SK-N-SH (cell line): ENCODE measurements at regions not wholly inside any gene's neighbourhood (a gene's known extent, or its start where the extent isn't known, plus 50 kb on each side); places are given as distances from the start of the nearest gene placed in this dataset.

Source experiments
- EZH2phosphoT487 ChIP-seq: fragments of 200-600 bp; sonication (generic); IDR thresholded peaks from 2 replicates; pipeline ENCODE4 v1.6.1; 2017; ENCODE audit warnings: low read depth, mixed run types, mild to moderate bottlenecking, antibody characterized with exemption, moderate library complexity, borderline replicate concordance
- FOXJ3 ChIP-seq: sonication (generic); formaldehyde crosslinking; IDR thresholded peaks from 2 replicates; pipeline ENCODE4 v1.5.1; 2020; ENCODE audit warnings: mild to moderate bottlenecking, missing genetic modification reagents
- FOXM1 ChIP-seq: IDR thresholded peaks from 2 replicates; pipeline ENCODE4 v1.4.0; 2012; ENCODE audit warnings: low read depth, mild to moderate bottlenecking
- NRF1 ChIP-seq: IDR thresholded peaks from 2 replicates; pipeline ENCODE4 v1.6.1; 2012; ENCODE audit warnings: low read depth, mild to moderate bottlenecking, low read length
- POLR2AphosphoS5 ChIP-seq: IDR thresholded peaks from 2 replicates; pipeline ENCODE4 v1.6.1; 2012; ENCODE audit warnings: low read depth, low read length
- RAD21 ChIP-seq: IDR thresholded peaks from 2 replicates; pipeline ENCODE4 v1.6.1; 2012; ENCODE audit warnings: mild to moderate bottlenecking, low read length
- RFX5 ChIP-seq: IDR thresholded peaks from 2 replicates; pipeline ENCODE4 v1.6.1; 2012; ENCODE audit warnings: mild to moderate bottlenecking, improper control_type of control experiment, low read length
- TAF1 ChIP-seq: IDR thresholded peaks from 2 replicates; pipeline ENCODE4 v1.6.1; 2012; ENCODE audit warnings: low read depth, mild to moderate bottlenecking, low read length, moderate library complexity, borderline replicate concordance
- TCF12 ChIP-seq: IDR thresholded peaks from 2 replicates; pipeline ENCODE4 v1.4.0; 2012
- TF ChIP-seq, protein P1 (sequence below): IDR thresholded peaks from 2 replicates; pipeline ENCODE4 v1.4.0; 2012; ENCODE audit warnings: low read depth
- TF ChIP-seq, protein P2 (sequence below): fragments of 200-600 bp; sonication (generic); IDR thresholded peaks from 2 replicates; pipeline ENCODE4 v1.6.1; 2017; ENCODE audit warnings: antibody characterized with exemption, mild to moderate bottlenecking, moderate library complexity
- TF ChIP-seq, protein P3 (sequence below): IDR thresholded peaks from 2 replicates; pipeline ENCODE4 v1.4.0; 2012; ENCODE audit warnings: low read depth, borderline replicate concordance
- TF ChIP-seq, protein P4 (sequence below): IDR thresholded peaks from 2 replicates; pipeline ENCODE4 v1.6.1; 2012; ENCODE audit warnings: mild to moderate bottlenecking, low read depth, low read length, moderate library complexity
- TF ChIP-seq, protein P5 (sequence below): IDR thresholded peaks from 2 replicates; pipeline ENCODE4; 2012

DNA sequence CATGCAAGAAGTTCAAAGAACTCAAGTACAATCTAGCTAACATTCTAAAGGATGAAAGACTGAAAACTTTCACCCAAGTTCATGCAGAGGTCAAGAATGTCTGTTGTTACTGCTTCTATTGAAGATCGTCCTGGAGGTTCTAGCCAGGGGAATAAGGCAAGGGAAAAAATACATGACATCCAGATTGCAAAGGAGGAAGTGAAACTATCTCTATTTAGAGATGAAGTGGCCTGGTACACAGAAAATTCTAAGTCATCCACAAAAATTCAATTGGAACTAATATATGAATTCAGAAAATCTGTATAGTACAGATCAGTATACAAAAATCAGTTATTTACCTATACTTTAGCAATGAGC lies 693.0 kb downstream of the NR2F2 start:
- TF ChIP-seq EZH2phosphoT487 (no peak), POLR2AphosphoS5 (no peak), TAF1 (no peak), RFX5 (no peak), FOXJ3 (no peak), FOXM1 (no peak), TCF12 (no peak), RAD21 (no peak), NRF1 (no peak)
- TF ChIP-seq, protein P1, sequence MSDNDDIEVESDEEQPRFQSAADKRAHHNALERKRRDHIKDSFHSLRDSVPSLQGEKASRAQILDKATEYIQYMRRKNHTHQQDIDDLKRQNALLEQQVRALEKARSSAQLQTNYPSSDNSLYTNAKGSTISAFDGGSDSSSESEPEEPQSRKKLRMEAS = no peak
- TF ChIP-seq, protein P2, sequence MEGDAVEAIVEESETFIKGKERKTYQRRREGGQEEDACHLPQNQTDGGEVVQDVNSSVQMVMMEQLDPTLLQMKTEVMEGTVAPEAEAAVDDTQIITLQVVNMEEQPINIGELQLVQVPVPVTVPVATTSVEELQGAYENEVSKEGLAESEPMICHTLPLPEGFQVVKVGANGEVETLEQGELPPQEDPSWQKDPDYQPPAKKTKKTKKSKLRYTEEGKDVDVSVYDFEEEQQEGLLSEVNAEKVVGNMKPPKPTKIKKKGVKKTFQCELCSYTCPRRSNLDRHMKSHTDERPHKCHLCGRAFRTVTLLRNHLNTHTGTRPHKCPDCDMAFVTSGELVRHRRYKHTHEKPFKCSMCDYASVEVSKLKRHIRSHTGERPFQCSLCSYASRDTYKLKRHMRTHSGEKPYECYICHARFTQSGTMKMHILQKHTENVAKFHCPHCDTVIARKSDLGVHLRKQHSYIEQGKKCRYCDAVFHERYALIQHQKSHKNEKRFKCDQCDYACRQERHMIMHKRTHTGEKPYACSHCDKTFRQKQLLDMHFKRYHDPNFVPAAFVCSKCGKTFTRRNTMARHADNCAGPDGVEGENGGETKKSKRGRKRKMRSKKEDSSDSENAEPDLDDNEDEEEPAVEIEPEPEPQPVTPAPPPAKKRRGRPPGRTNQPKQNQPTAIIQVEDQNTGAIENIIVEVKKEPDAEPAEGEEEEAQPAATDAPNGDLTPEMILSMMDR = no peak
- TF ChIP-seq, protein P3, sequence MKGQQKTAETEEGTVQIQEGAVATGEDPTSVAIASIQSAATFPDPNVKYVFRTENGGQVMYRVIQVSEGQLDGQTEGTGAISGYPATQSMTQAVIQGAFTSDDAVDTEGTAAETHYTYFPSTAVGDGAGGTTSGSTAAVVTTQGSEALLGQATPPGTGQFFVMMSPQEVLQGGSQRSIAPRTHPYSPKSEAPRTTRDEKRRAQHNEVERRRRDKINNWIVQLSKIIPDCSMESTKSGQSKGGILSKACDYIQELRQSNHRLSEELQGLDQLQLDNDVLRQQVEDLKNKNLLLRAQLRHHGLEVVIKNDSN = no peak
- TF ChIP-seq, protein P4, sequence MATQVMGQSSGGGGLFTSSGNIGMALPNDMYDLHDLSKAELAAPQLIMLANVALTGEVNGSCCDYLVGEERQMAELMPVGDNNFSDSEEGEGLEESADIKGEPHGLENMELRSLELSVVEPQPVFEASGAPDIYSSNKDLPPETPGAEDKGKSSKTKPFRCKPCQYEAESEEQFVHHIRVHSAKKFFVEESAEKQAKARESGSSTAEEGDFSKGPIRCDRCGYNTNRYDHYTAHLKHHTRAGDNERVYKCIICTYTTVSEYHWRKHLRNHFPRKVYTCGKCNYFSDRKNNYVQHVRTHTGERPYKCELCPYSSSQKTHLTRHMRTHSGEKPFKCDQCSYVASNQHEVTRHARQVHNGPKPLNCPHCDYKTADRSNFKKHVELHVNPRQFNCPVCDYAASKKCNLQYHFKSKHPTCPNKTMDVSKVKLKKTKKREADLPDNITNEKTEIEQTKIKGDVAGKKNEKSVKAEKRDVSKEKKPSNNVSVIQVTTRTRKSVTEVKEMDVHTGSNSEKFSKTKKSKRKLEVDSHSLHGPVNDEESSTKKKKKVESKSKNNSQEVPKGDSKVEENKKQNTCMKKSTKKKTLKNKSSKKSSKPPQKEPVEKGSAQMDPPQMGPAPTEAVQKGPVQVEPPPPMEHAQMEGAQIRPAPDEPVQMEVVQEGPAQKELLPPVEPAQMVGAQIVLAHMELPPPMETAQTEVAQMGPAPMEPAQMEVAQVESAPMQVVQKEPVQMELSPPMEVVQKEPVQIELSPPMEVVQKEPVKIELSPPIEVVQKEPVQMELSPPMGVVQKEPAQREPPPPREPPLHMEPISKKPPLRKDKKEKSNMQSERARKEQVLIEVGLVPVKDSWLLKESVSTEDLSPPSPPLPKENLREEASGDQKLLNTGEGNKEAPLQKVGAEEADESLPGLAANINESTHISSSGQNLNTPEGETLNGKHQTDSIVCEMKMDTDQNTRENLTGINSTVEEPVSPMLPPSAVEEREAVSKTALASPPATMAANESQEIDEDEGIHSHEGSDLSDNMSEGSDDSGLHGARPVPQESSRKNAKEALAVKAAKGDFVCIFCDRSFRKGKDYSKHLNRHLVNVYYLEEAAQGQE = no peak
- TF ChIP-seq, protein P5, sequence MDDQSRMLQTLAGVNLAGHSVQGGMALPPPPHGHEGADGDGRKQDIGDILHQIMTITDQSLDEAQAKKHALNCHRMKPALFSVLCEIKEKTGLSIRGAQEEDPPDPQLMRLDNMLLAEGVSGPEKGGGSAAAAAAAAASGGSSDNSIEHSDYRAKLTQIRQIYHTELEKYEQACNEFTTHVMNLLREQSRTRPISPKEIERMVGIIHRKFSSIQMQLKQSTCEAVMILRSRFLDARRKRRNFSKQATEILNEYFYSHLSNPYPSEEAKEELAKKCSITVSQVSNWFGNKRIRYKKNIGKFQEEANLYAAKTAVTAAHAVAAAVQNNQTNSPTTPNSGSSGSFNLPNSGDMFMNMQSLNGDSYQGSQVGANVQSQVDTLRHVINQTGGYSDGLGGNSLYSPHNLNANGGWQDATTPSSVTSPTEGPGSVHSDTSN = no peak
